GM12872 (cell line): ENCODE measurements at regions not wholly inside any gene's neighbourhood (a gene's known extent, or its start where the extent isn't known, plus 50 kb on each side); places are given as distances from the start of the nearest gene placed in this dataset.

Source experiments
- TF ChIP-seq, protein P1 (sequence below): IDR thresholded peaks from 3 replicates; pipeline ENCODE4 v1.5.1; 2011; ENCODE audit warnings: low read depth, mild to moderate bottlenecking, low read length, moderate library complexity; ENCODE audit not compliant: insufficient read depth

DNA sequence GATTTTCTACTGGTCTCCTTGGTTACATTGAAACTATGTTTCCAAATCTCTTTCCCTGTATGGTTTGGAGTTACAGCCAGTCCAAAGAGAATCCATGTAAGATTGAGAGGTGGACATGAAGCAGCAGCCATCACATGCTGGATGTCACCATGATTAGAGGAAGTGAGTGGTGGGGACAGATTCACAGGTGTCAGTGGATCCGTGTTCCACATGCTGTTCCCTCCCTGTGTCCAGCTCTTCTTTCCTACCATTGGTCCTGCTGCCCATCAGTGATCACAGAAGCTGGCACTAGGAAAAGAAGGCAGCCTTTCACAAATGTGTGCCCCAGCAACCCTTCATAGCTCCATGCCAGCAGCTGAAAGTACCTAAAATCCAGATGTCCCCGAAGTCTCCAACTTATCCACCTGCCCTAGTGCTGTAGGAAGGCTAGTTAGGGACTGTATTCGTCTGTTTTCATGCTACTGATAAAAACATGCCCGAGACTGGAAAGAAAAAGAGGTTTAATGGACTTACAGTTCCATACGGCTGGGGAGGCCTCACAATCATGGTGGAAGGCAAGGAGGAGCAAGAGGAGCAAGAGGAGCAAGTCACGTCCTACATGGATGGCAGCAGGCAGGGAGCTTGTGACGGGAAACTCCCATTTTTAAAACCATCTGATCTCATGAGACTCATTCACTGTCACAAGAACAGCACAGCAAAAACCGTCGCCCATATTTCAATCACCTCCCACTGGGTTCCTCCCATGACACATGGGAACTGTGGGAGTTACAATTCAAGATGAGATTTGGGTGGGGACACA is 207.5 kb downstream of the INSIG2 start:
- TF ChIP-seq, protein P1, sequence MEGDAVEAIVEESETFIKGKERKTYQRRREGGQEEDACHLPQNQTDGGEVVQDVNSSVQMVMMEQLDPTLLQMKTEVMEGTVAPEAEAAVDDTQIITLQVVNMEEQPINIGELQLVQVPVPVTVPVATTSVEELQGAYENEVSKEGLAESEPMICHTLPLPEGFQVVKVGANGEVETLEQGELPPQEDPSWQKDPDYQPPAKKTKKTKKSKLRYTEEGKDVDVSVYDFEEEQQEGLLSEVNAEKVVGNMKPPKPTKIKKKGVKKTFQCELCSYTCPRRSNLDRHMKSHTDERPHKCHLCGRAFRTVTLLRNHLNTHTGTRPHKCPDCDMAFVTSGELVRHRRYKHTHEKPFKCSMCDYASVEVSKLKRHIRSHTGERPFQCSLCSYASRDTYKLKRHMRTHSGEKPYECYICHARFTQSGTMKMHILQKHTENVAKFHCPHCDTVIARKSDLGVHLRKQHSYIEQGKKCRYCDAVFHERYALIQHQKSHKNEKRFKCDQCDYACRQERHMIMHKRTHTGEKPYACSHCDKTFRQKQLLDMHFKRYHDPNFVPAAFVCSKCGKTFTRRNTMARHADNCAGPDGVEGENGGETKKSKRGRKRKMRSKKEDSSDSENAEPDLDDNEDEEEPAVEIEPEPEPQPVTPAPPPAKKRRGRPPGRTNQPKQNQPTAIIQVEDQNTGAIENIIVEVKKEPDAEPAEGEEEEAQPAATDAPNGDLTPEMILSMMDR: no peak

DNA sequence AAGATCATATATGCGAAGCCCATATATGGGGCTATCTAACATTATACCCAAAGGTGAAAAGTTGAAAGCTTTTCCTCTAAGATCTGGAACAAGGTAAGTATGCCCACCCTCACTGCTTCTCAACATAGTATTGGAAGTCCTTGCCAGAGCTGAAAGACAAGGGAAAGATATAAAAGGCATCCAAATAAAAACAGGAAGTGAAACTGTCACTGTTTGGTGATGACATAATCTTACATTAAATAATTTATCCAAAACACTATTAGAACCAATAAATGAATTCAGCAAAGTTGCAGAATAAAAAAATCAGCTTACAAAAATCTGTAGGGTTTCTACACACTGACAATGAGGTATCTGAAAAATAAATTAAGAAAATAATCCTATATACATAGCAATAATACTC is 205.8 kb downstream of the INSIG2 start:
- TF ChIP-seq, protein P1: no peak

DNA sequence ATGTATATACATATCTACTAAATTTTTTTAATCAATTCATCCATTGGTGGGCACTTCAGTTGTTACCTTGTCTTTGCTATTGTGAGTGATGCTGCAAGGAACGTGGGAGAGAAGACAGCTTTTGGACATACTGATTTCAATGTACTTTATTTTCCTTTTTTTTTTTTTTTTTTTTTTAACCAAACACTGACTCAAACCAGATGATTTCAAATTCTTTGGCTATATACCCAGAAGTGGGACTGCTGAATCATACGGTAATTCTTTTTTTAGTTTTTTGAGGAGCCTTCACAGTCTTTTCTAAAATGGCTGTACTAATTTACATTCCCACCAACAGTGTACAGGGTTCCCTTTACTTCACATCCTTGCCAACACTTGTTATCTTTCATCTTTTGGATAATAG is 204.7 kb downstream of the INSIG2 start:
- TF ChIP-seq, protein P1: no peak

DNA sequence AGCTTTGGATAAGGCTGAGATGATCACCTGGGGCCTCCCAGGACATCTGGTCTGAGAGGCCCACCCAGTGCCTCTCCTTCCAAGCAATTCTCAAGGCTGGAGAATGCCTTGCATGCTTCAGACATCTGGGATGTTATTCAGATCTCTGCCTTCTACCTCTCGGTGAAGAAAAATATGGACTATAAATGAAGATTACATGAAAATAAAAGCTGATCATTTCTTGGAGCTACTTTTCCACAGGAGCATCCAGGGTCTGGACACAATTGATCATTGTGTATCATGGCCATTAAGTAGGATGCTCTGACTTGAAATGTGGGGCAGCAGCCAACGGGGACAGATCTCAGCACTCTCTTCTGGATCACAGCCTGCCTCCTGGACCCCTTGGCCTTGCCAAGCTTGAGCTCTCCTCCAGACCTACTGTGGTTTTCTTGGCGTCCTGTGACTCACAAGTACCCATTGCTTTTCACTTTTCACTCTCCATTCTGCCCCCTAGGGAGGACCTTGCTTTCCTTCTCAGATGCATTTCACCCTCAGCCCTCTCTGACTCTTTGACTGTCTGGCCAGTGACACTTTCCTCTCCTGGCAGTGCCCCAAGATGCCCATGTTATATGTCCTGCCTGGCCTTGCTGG is 203.1 kb downstream of the INSIG2 start:
- TF ChIP-seq, protein P1: no peak

DNA sequence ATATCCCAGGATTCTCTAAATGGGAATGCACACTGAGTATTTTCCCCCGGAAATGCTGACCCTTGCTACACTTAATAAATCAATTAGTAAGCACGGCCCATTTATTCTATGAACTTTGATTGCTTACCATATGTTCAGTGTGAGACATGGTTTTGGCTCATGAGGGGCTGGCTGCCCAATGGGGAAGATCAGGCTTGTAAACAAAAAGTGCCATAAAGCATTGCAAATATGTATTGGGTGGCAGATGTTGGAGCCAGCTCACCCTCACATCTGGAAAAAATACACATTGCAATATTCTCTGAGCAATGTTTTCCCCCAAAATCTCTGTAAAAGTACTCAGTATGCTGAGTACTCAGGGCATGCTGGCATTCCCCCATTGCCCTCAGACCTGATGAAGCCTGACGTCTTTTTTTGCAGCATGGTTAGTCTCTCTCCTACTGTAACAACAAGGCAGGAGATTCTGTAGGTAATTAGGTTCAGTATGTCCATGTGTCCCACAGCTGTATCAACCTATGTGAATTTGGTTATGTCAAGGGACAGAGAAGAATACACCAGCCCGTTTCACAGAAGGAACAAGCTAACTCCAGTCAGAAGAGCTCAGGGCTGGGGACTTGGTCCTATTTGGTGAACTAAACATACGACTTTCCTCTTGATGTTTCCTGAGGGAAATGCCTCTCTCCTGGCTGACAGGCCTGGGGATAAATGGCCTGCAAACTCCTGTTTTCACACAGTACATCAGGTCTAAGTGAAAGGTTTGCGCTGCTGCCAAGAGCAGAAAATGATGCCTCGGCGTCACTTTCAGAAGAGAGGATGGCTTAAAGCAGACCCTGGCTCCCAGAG is 202.4 kb downstream of the INSIG2 start:
- TF ChIP-seq, protein P1: no peak

DNA sequence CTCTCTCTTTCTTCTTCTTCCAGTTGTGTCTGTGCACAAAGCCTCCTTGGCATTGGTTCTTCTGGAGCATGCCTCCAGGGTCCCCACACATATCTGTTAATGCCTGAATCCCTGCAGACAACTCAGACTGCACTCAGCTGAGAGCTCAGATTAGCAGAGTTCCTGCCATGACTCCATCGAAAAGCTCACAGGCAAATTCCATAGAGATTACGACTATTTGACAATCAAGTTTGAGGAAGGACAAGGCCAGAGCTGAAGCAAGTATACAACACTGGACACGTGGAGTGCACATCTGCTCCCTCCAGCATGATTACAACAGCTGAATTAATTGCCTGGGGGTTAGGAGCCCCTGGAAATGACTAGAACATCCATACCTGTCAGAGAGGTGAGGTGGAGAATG is 190.7 kb downstream of the INSIG2 start:
- TF ChIP-seq, protein P1: no peak

DNA sequence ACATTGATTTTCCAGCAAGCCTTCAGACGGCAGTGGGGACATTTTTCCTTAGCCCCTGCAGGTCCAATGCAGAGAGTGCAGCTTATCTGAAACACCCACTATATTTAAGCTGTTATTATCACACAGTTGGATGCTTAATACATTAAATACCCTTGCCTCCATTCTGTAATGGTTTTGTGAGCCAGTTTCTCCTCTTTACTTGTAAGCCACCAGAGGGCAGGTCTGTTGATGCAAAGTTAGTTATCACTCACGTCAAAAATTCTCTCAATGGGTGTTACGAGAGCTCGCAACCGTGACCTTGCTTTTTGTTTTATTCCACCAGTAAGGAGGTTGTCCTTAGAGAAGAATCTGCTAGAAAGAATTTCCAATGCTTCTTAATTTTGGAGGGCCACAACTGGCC is 189.8 kb downstream of the INSIG2 start:
- TF ChIP-seq, protein P1: no peak
